Suprapubic skin (tissue), 4 donors: ENCODE measurements at regions not wholly inside any gene's neighbourhood (a gene's known extent, or its start where the extent isn't known, plus 50 kb on each side); places are given as distances from the start of the nearest gene placed in this dataset.

ENCODE experiments used
- DNase-seq, 2 donors: peaks; one replicate each; pipeline ENCODE4 v3.0.0-alpha.2; 2019; ENCODE audit warnings: low spot score in 2 of 2
- H3K27ac ChIP-seq: fragments of 200-600 bp; sonication (generic); one replicate; pipeline ENCODE4 v1.5.1; 2019
- H3K27me3 ChIP-seq: fragments of 200-600 bp; sonication (generic); one replicate; pipeline ENCODE4 v1.5.1; 2019
- H3K36me3 ChIP-seq: fragments of 200-600 bp; sonication (generic); one replicate; pipeline ENCODE4 v1.5.1; 2019
- H3K4me1 ChIP-seq: fragments of 200-600 bp; sonication (generic); one replicate; pipeline ENCODE4 v1.5.1; 2019
- H3K4me3 ChIP-seq: fragments of 200-600 bp; sonication (generic); one replicate; pipeline ENCODE4 v1.5.1; 2019; ENCODE audit warnings: mild to moderate bottlenecking
- H3K9me3 ChIP-seq: fragments of 200-600 bp; sonication (generic); one replicate; pipeline ENCODE4 v1.5.1; 2019
- CTCF ChIP-seq, 2 donors: fragments of 200-600 bp in 1 of 2; fragments of 450-650 bp in 1 of 2; sonication (generic) in 1 of 2; IDR thresholded peaks; one replicate each; pipeline ENCODE4 v1.5.1; 2016 to 2019; ENCODE audit warnings: antibody characterized with exemption in 2 of 2, mild to moderate bottlenecking in 1 of 2, moderate library complexity in 1 of 2
- EP300 ChIP-seq: sonication (generic); formaldehyde crosslinking; IDR thresholded peaks from one replicate; pipeline ENCODE4 v1.6.1; 2017; ENCODE audit warnings: antibody characterized with exemption
- POLR2A ChIP-seq, 2 donors: fragments of 450-650 bp; IDR thresholded peaks; one replicate each; pipeline ENCODE4 v1.6.1; 2017; ENCODE audit warnings: antibody characterized with exemption in 2 of 2, mild to moderate bottlenecking in 2 of 2, moderate library complexity in 2 of 2
- POLR2AphosphoS5 ChIP-seq, 3 donors: sonication (generic); formaldehyde crosslinking; IDR thresholded peaks; one replicate each; pipeline ENCODE4 v1.6.1; 2017; ENCODE audit warnings: antibody characterized with exemption in 3 of 3
- WGBS: methylation state at CpG from one replicate; pipeline ENCODE4 v1.1.5; 2018; 5-methylcytosine and 5-hydroxymethylcytosine counted together

- TF ChIP-seq CTCF (IDR thresholded peaks at IDR 0.05) (no peak), EP300 (no peak), POLR2A (IDR thresholded peaks at IDR 0.05) (no peak), POLR2AphosphoS5 (IDR thresholded peaks at IDR 0.05) (no peak)
- Histone ChIP-seq H3K27me3 (no peaks in the 10 kb centered on the region), H3K9me3 (no peaks in the 10 kb centered on the region), H3K4me1 (peaks cover 18% of the 10 kb centered on the region), H3K4me3 (no peak overlapping the region), H3K36me3 (no peaks in the 10 kb centered on the region), H3K27ac (no peak overlapping the region)
- no peak for DNase-seq
- WGBS, result 51% methylated on average over 8 of the region's 8 CpGs
Measured at GRCh38 chr7:153382641-153383101, 623.1 kb downstream of the ACTR3B start.

GRCh38 chr7:153383781-153384180 lies 624.2 kb downstream of the ACTR3B start:
- no peak overlapping the region for H3K4me3 ChIP-seq
- H3K9me3 ChIP-seq, result no peaks in the 10 kb centered on the region
- TF ChIP-seq POLR2A (IDR thresholded peaks at IDR 0.05) (no peak), POLR2AphosphoS5 (IDR thresholded peaks at IDR 0.05) (no peak), EP300 (no peak), CTCF (IDR thresholded peaks at IDR 0.05) (no peak)
- no peak for DNase-seq
- H3K36me3 ChIP-seq, result no peaks in the 10 kb centered on the region
- H3K4me1 ChIP-seq, result peaks cover 22% of the 10 kb centered on the region
- no peak overlapping the region for H3K27ac ChIP-seq
- 19% methylated on average over 1 of the region's 1 CpG for WGBS
- no peaks in the 10 kb centered on the region for H3K27me3 ChIP-seq

DNA sequence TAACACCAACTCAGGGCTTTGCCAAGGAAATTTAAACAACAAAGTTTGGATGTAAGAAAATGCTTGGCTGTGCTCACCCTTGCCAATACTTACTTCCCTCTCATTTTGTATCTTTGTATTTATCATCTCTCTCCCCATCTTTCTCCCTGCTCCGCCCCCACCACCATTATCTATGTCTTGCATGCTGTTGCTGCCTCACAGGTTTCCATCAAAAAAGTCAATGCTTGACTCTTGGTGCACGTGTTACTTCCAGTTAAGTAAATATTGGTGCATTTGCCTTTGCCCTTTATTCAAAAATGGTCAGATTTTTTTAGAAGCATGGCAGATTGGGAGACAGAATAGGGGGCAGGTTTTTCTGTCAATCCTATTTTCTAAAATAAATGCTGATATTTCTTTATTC lies 626.0 kb downstream of the ACTR3B start:
- no peak overlapping the region for H3K4me3 ChIP-seq
- H3K27ac ChIP-seq, result no peak overlapping the region
- H3K9me3 ChIP-seq, result no peaks in the 10 kb centered on the region
- H3K4me1 ChIP-seq, result peaks cover 29% of the 10 kb centered on the region
- TF ChIP-seq POLR2AphosphoS5 (IDR thresholded peaks at IDR 0.05) (no peak), EP300 (no peak), CTCF (IDR thresholded peaks at IDR 0.05) (no peak), POLR2A (IDR thresholded peaks at IDR 0.05) (no peak)
- 60% methylated on average over 2 of the region's 2 CpGs for WGBS
- H3K27me3 ChIP-seq, result no peaks in the 10 kb centered on the region
- no peaks in the 10 kb centered on the region for H3K36me3 ChIP-seq
- no peak for DNase-seq

GRCh38 chr7:153386556-153386955 lies 627.0 kb downstream of the ACTR3B start:
- Histone ChIP-seq H3K27ac (no peak overlapping the region), H3K27me3 (no peaks in the 10 kb centered on the region), H3K4me3 (no peak overlapping the region), H3K36me3 (no peaks in the 10 kb centered on the region), H3K9me3 (no peaks in the 10 kb centered on the region), H3K4me1 (peaks cover 29% of the 10 kb centered on the region)
- WGBS, result 71% methylated on average over 10 of the region's 10 CpGs
- TF ChIP-seq CTCF (IDR thresholded peaks at IDR 0.05), result no peak
- no peak for TF ChIP-seq EP300
- no peak for TF ChIP-seq POLR2AphosphoS5 (IDR thresholded peaks at IDR 0.05)
- TF ChIP-seq POLR2A (IDR thresholded peaks at IDR 0.05), result no peak
- no peak for DNase-seq

DNA sequence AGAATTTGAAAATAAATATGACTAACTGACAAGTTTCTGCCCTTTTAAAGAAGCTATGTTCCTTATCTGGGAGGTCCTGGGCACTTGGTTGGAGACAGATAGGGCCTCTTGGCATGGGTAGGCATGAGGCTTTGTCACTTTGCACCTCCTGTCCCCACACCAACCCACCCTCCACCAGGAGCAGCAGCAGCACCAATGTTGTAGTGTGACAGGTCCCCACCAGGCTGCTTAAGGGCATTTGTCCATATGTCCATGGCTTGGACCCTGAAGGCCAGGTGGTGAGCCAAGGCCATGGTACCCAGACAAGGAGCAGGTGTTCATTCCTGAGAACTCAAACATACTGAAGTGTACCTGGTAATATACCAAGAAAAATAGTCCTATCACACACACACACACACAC lies 629.1 kb downstream of the ACTR3B start:
- H3K4me1 ChIP-seq, result peaks cover 19% of the 10 kb centered on the region
- no peaks in the 10 kb centered on the region for H3K27me3 ChIP-seq
- H3K9me3 ChIP-seq, result no peaks in the 10 kb centered on the region
- TF ChIP-seq CTCF (IDR thresholded peaks at IDR 0.05) (no peak), EP300 (no peak), POLR2A (IDR thresholded peaks at IDR 0.05) (no peak)
- no peak overlapping the region for H3K27ac ChIP-seq
- peak in 1 of 2 donors; percentile 27 for DNase-seq
- H3K36me3 ChIP-seq, result no peaks in the 10 kb centered on the region
- no peak overlapping the region for H3K4me3 ChIP-seq
